Memory B cell (primary cell): ENCODE measurements at regions not wholly inside any gene's neighbourhood (a gene's known extent, or its start where the extent isn't known, plus 50 kb on each side); places are given as distances from the start of the nearest gene placed in this dataset.
"Not testable (repeated sequence)": the region's sequence is repeated elsewhere in the genome, so short reads cannot be mapped to it uniquely, and the experiment has no call there.

Source experiments
- ATAC-seq: fragments of 150-1000 bp; cut with Tn5 transposase; 2 replicates; pipeline ENCODE4 v1.10.0; 2021; ENCODE audit warnings: low read depth, mild to moderate bottlenecking, moderate library complexity
- DNase-seq, 2 donors: peaks; one replicate each; pipeline ENCODE4 v3.0.0; 2022; ENCODE audit warnings: low spot score in 2 of 2
- H3K27ac Mint-ChIP-seq: one replicate; pipeline ENCODE4 v1.8.0; 2022; ENCODE audit warnings: mild to moderate bottlenecking, moderate library complexity, mixed read lengths
- H3K27me3 Mint-ChIP-seq: one replicate; pipeline ENCODE4 v1.8.0; 2022; ENCODE audit warnings: mixed read lengths
- H3K36me3 Mint-ChIP-seq: one replicate; pipeline ENCODE4 v1.8.0; 2022; ENCODE audit warnings: mild to moderate bottlenecking, mixed read lengths
- H3K4me1 Mint-ChIP-seq: one replicate; pipeline ENCODE4 v1.8.0; 2022; ENCODE audit warnings: mixed read lengths
- H3K4me3 Mint-ChIP-seq: one replicate; pipeline ENCODE4 v1.8.0; 2022; ENCODE audit warnings: mild to moderate bottlenecking, moderate library complexity, mixed read lengths
- H3K9me3 Mint-ChIP-seq: one replicate; pipeline ENCODE4 v1.8.0; 2022; ENCODE audit warnings: mixed read lengths

- H3K9me3 Mint-ChIP-seq, result peaks cover 6% of the 10 kb centered on the region
- no peak overlapping the region for H3K4me3 Mint-ChIP-seq
- H3K4me1 Mint-ChIP-seq, result peaks cover under 1% of the 10 kb centered on the region
- no peak for ATAC-seq
- no peak overlapping the region for H3K27ac Mint-ChIP-seq
- no peak for DNase-seq
- peaks cover under 1% of the 10 kb centered on the region for H3K36me3 Mint-ChIP-seq
- no peaks in the 10 kb centered on the region for H3K27me3 Mint-ChIP-seq
Measured at GRCh38 chr12:126290456-126290855, 1225.2 kb downstream of the AACS start.

GRCh38 chr12:126291987-126292386 lies 1226.8 kb downstream of the AACS start:
- not testable (repeated sequence) for DNase-seq, ATAC-seq, H3K27ac Mint-ChIP-seq, H3K4me1 Mint-ChIP-seq, H3K4me3 Mint-ChIP-seq, H3K9me3 Mint-ChIP-seq, H3K36me3 Mint-ChIP-seq, H3K27me3 Mint-ChIP-seq

DNA sequence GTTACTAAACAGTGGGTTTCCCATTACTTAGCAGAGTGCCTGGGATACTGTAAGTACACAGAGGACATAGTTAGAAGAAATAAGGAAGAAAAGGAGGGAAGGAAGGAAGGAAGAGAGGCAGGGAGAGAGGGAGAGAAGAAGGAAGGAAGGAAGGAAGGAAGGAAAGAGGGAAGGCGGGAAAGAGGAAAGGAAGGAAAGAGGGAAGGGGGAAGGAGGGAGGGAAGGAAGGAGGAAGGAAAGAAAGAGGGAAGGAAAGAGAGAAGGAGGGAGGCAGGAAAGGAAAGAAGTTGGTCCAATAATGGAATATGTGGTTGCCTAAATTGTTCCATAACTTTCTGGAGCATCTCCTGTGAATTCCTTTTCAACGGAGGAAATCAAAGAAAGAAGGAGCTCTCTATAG lies 1230.4 kb downstream of the AACS start:
- peaks cover 8% of the 10 kb centered on the region for H3K9me3 Mint-ChIP-seq
- no peak for ATAC-seq
- no peak for DNase-seq
- H3K4me1 Mint-ChIP-seq, result peaks cover 3% of the 10 kb centered on the region
- no peak overlapping the region for H3K27ac Mint-ChIP-seq
- H3K36me3 Mint-ChIP-seq, result peaks cover 2% of the 10 kb centered on the region
- H3K27me3 Mint-ChIP-seq, result no peaks in the 10 kb centered on the region
- H3K4me3 Mint-ChIP-seq, result no peak overlapping the region

GRCh38 chr12:126309278-126309677 lies 1244.0 kb downstream of the AACS start:
- Mint-ChIP-seq H3K36me3 (no peaks in the 10 kb centered on the region), H3K27me3 (no peaks in the 10 kb centered on the region), H3K4me3 (no peak overlapping the region), H3K9me3 (peaks cover 2% of the 10 kb centered on the region), H3K27ac (no peak overlapping the region), H3K4me1 (no peaks in the 10 kb centered on the region)
- ATAC-seq (no peak), DNase-seq (no peak)

DNA sequence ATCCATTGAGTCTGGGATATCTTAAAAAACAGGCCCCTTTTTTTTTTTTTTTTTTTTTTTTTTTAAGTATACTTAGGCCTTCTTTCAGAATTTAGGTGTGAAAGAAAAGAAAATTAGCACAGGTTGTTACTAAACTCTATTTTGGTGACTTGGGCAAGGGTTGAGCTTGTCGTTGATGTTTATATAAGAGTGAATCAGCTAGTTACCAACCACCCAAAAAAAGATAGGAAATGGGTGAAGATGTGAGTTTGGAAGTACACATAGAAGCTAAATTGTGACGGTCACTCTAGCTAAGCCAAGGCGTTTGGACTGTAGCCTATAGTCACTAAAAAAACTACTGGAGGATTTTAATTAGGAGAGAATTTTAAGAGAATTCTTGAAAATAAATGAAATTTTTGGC lies 1247.2 kb downstream of the AACS start:
- Mint-ChIP-seq H3K27me3 (no peaks in the 10 kb centered on the region), H3K4me3 (no peak overlapping the region), H3K36me3 (no peaks in the 10 kb centered on the region), H3K9me3 (peaks cover 4% of the 10 kb centered on the region), H3K4me1 (no peaks in the 10 kb centered on the region), H3K27ac (no peak overlapping the region)
- DNase-seq (no peak), ATAC-seq (no peak)

DNA sequence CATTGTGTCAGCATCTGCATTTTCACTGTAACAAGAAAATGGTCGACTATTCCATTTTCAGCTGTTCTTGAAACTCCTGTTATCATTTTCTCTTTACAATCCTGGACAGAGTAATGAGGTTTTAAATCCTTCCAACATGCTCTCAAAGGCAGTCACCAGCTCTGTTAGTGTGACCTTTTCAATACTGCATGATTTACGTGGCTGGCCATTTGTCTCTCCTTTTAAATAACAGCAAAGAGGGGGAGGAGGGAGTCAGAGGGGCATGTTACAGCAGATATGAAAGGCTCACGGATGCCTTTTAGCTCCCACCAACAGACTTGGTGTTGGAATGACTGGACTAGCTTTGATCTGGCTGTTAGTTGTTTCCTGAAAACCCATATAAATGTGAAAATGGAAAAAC lies 1251.2 kb downstream of the AACS start:
- Mint-ChIP-seq H3K27me3 (no peaks in the 10 kb centered on the region), H3K36me3 (no peaks in the 10 kb centered on the region), H3K27ac (no peak overlapping the region), H3K9me3 (peaks cover 2% of the 10 kb centered on the region), H3K4me1 (no peaks in the 10 kb centered on the region), H3K4me3 (no peak overlapping the region)
- ATAC-seq (no peak), DNase-seq (no peak)

DNA sequence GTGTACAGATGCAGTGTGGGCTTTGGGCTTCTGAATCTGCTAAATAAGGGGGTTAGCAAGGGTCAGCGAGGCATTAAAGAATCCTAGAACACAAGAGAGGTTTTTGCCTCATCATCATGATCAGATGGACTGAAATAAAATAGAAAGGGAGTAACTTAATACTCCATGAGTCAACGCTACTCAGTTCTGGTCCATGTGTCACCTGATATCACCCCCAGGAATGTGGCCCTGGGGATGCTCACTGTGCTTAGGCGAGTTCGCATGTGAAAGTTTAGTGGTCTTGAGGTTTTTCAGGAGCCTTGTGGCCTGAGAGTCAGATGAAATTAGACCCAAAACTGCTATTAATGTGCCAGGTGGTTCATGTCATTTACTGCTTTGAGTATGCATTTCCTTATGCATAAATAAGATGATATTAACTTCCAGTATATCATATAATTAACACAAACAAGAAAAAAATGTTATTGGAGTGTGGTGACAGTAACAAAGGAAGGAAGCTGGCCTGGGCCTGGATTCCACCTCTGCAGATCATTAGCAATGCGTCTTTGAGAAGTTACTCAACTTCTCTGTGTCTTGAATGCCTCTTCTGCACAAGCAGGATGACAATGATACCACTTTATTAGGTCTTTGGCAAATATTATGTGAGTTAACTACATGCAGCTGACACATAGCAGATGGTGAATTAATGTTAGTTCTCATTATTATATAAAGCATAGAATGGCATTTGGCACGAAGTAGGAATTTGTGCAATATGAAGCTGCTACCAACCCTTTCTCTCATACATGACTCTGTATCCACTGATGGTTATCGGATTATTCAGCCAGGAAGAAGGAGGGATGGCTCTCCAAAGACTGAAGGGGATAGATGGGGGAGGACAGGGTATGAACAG lies 1272.6 kb downstream of the AACS start:
- Mint-ChIP-seq H3K36me3 (no peaks in the 10 kb centered on the region), H3K9me3 (peaks cover 1% of the 10 kb centered on the region), H3K4me1 (no peaks in the 10 kb centered on the region), H3K27me3 (no peaks in the 10 kb centered on the region), H3K4me3 (no peak overlapping the region), H3K27ac (no peak overlapping the region)
- DNase-seq (no peak), ATAC-seq (no peak)

DNA sequence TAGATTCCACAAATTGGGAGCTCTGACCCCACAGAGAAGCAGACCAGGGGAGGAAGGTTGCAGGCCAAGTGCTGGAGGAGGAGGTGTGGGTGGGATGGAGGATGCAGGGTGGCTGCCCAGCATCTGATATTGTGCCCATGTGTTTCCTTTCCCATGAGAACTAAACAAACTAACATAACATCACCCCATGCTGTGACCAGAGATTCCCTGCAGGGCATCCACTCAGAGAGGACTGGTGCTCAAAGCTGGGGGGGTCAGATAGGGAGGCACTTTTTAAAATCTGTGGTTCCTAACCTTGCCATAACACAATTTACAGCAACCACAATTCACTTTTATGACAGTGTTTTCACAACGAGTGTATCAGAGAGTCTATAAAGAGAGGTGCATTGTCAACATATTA lies 1277.6 kb downstream of the AACS start:
- no peak for ATAC-seq
- H3K9me3 Mint-ChIP-seq, result no peaks in the 10 kb centered on the region
- no peaks in the 10 kb centered on the region for H3K36me3 Mint-ChIP-seq
- no peaks in the 10 kb centered on the region for H3K27me3 Mint-ChIP-seq
- H3K4me1 Mint-ChIP-seq, result no peaks in the 10 kb centered on the region
- no peak overlapping the region for H3K4me3 Mint-ChIP-seq
- H3K27ac Mint-ChIP-seq, result no peak overlapping the region
- DNase-seq, result no peak

DNA sequence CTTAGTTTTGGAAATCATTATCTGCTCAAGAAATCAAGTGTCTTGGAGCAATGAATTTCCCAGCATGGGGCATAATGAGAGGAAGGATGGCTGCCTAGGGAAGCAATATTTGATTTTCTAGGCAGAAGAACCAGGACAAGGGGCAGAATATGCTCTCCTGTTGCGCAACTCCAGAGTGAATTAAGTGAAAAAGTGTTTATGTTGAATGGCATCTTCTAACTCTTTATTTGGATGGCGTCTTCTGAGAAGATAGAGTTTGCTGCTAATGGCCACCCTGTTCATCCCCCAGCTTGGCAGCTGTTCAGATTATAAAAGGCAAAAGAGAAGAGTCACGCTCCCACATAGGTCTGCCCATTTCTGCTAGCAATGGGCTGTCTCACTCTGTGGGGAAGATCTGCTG lies 1278.1 kb downstream of the AACS start:
- Mint-ChIP-seq H3K27ac (no peak overlapping the region), H3K4me1 (no peaks in the 10 kb centered on the region), H3K9me3 (no peaks in the 10 kb centered on the region), H3K4me3 (no peak overlapping the region), H3K36me3 (no peaks in the 10 kb centered on the region), H3K27me3 (no peaks in the 10 kb centered on the region)
- ATAC-seq (no peak), DNase-seq (no peak)

DNA sequence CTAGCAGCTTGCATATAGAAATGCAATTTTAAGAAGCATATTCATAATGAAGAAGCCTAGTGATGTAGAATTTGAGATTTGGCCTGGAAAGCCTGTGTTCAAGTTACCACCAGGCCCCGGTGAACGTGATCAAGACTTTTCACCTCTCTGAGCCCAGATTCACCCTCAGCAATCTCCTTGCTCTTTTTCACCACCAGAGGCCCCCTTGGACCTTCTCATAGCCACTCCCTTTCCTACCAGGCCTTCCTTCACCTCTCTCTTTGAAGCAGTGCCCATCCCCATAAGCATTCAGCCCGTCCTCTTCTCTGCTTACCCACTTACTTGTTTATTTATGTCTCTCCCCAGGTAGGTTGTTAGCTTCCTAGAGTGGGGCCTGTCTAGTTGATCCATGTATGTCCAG lies 1280.9 kb downstream of the AACS start:
- Mint-ChIP-seq H3K27ac (no peak overlapping the region), H3K4me1 (no peaks in the 10 kb centered on the region)
- no peak for ATAC-seq

DNA sequence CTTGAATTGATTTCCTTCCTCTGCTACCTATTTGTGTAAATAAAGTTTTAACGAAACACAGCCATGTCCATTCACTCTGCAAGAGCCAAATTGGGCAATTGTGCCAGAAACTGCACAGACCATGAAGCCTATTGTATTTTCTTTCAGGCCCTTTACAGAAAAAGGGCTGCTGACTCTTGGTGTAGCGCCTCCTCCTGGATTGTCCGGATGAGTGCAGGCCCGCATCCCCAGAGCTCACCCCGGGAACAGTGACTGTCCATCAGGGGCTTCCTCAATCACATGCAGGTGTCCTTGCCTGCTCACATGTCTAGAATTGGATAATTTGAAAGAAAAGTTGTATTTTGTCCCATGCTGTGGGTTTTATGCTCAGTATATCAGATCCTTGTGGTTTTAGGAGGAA lies 1282.2 kb downstream of the AACS start:
- no peak overlapping the region for H3K27ac Mint-ChIP-seq
- H3K4me1 Mint-ChIP-seq, result no peaks in the 10 kb centered on the region
- ATAC-seq, result no peak
- no peak overlapping the region for H3K4me3 Mint-ChIP-seq
- no peaks in the 10 kb centered on the region for H3K9me3 Mint-ChIP-seq
- DNase-seq, result no peak
- H3K27me3 Mint-ChIP-seq, result peaks cover 2% of the 10 kb centered on the region
- no peaks in the 10 kb centered on the region for H3K36me3 Mint-ChIP-seq

More for the DNA sequence above, 1280.9 kb downstream of the AACS start:
- H3K36me3 Mint-ChIP-seq, result no peaks in the 10 kb centered on the region
- DNase-seq, result no peak
- H3K9me3 Mint-ChIP-seq, result no peaks in the 10 kb centered on the region
- H3K4me3 Mint-ChIP-seq, result no peak overlapping the region
- H3K27me3 Mint-ChIP-seq, result no peaks in the 10 kb centered on the region

- H3K9me3 Mint-ChIP-seq, result no peaks in the 10 kb centered on the region
- no peaks in the 10 kb centered on the region for H3K4me1 Mint-ChIP-seq
- no peaks in the 10 kb centered on the region for H3K36me3 Mint-ChIP-seq
- no peak overlapping the region for H3K4me3 Mint-ChIP-seq
- ATAC-seq, result no peak
- H3K27me3 Mint-ChIP-seq, result peaks cover 2% of the 10 kb centered on the region
- no peak for DNase-seq
- H3K27ac Mint-ChIP-seq, result no peak overlapping the region
Measured at GRCh38 chr12:126349383-126349782, 1284.1 kb downstream of the AACS start.

DNA sequence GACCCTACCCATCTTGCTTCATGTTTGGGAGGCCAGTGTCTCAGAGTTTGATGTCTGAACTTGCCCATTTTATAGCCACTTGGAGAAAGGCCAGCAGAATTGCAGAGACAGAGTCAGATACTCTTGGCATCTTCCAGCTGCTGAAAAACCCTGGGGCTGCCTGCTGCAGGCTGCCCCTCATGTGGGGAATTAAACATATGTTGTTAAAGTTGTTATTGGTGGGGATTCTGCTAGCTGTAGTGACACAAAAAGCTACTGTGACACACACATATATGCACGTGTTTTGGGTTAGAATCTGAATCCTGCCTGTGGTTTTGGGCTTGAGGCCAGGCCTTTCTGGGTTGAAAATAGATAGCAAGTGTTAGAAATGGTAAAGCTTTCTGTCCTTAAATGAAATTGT lies 1288.4 kb downstream of the AACS start:
- no peak overlapping the region for H3K4me3 Mint-ChIP-seq
- no peaks in the 10 kb centered on the region for H3K4me1 Mint-ChIP-seq
- peaks cover 2% of the 10 kb centered on the region for H3K27me3 Mint-ChIP-seq
- H3K27ac Mint-ChIP-seq, result no peak overlapping the region
- DNase-seq (no peak), ATAC-seq (no peak)
- peaks cover 1% of the 10 kb centered on the region for H3K36me3 Mint-ChIP-seq
- peaks cover 2% of the 10 kb centered on the region for H3K9me3 Mint-ChIP-seq

GRCh38 chr12:126354633-126355032 lies 1289.4 kb downstream of the AACS start:
- Mint-ChIP-seq H3K4me3 (no peak overlapping the region), H3K36me3 (peaks cover 1% of the 10 kb centered on the region), H3K27me3 (peaks cover 2% of the 10 kb centered on the region), H3K4me1 (no peaks in the 10 kb centered on the region), H3K27ac (no peak overlapping the region), H3K9me3 (peaks cover 2% of the 10 kb centered on the region)
- ATAC-seq, result no peak
- DNase-seq, result no peak

DNA sequence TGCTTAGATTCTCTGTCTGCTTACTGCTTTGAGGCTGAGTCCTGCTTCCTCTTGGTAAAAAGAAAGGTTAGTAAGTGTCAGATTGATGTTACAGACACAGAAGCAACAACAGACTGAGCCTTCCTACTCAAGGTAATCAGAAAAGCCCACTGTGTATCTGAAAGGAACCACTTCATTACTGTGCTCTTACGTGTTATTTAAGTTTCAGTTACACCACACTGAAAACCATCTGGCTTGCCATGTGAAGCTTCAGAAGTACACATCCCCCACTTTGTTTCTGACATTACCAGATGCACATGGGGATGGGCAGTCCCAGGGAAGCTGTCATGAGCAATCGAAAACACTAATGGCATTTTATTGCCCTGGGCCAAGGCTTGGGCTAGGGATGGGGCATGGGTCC lies 1290.1 kb downstream of the AACS start:
- H3K4me1 Mint-ChIP-seq, result no peaks in the 10 kb centered on the region
- H3K27me3 Mint-ChIP-seq, result peaks cover 2% of the 10 kb centered on the region
- no peak overlapping the region for H3K4me3 Mint-ChIP-seq
- no peak for ATAC-seq
- DNase-seq, result no peak
- peaks cover 2% of the 10 kb centered on the region for H3K9me3 Mint-ChIP-seq
- peaks cover 1% of the 10 kb centered on the region for H3K36me3 Mint-ChIP-seq
- no peak overlapping the region for H3K27ac Mint-ChIP-seq
